Sigmoid colon (tissue), 4 donors: ENCODE measurements at regions not wholly inside any gene's neighbourhood (a gene's known extent, or its start where the extent isn't known, plus 50 kb on each side); places are given as distances from the start of the nearest gene placed in this dataset.

Source experiments
- CTCF ChIP-seq, 4 experiments: fragments of 450-650 bp in 3 of 4; fragments of 200-600 bp in 1 of 4; IDR thresholded peaks; one replicate each; pipeline ENCODE4 v1.5.1; 2016 to 2019; ENCODE audit warnings: antibody characterized with exemption in 4 of 4, mild to moderate bottlenecking in 3 of 4, moderate library complexity in 2 of 4
- EP300 ChIP-seq, 4 donors: sonication (generic); formaldehyde crosslinking; IDR thresholded peaks; one replicate each; pipeline ENCODE4 v1.6.1; 2017; ENCODE audit warnings: antibody characterized with exemption in 4 of 4
- POLR2A ChIP-seq, 2 donors: fragments of 450-650 bp; IDR thresholded peaks; one replicate each; pipeline ENCODE4 v1.6.1; 2016; ENCODE audit warnings: antibody characterized with exemption in 2 of 2, mild to moderate bottlenecking in 2 of 2, moderate library complexity in 2 of 2

DNA sequence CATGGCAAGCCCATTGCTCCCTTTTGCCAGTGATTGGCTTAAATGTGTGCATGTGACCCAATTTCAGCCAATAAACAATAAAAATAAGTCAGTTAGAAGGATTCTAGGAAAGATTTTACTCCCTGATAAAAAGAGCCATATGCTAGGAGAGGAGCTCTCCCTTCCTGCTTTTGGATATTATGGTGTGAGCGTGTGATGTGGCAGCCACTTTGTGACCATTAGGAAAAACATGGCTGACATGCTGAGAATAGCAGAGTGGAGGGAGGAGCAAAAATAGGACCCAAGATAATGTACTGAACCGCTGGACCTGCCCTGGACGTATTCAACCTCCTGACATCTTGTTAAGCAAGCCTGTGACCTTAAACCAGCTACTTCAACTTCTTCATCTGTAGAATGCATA is 160.6 kb upstream of the MLN start:
- TF ChIP-seq CTCF (IDR thresholded peaks at IDR 0.05) (no peak), POLR2A (IDR thresholded peaks at IDR 0.05) (no peak), EP300 (IDR thresholded peaks at IDR 0.05) (no peak)
